ENCODE measurements at regions not wholly inside any gene's neighbourhood (a gene's known extent, or its start where the extent isn't known, plus 50 kb on each side); places are given as distances from the start of the nearest gene placed in this dataset.

DNA sequence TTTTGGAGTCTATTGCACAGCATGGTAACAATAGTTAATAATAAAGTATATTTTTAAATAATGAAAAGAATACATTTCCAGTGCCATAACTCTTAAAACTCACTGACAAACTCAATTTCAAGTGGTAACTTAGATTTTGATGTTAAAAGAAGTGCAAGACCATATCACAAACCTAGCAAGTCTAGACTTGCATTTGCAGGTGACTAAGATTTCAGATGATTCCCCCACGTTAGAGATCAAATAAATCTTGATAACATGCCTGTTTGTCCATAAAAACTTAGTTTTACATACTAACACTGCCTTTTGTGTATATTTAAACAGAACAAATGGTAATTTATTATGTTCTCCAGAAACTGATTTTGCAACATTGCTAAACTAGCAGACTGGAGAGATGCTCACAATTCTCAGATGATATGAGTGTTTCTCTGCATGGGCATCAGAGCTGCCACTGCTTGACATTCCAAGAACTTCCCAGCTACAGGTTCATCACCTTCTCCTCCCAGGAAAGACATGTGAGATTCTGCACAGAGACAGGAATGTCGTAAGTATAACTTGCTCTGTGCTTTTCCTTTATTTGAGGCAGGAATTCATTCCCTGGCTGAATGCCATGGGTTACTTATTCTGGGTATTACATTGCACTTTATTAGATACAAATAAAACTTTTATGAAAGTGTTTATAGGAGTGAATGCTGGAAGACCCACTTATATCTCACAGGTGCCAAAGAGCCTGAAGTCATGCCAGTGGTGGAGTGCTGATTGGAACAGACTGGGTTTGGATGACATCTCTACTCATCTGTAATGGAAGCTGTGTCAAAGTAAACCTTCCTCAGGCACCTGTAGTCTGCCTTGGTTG is 160.2 kb upstream of the FOXA2 start:
- DNase-seq, result no peak

DNA sequence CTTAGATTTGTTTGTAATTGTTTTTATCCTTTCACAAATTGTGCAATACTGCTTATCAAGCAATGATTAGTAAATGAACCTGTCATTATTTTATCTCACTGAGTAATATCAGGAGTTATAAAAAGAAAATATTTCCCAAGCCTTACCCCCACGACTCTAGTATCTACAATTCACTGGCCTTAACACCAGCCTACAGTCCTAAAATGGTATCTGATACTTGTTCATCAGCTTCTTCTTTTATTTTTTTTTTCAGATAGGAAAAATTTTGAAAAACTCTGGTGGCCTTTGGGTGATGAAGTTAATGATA is 160.8 kb upstream of the FOXA2 start:
- DNase-seq, result no peak

DNA sequence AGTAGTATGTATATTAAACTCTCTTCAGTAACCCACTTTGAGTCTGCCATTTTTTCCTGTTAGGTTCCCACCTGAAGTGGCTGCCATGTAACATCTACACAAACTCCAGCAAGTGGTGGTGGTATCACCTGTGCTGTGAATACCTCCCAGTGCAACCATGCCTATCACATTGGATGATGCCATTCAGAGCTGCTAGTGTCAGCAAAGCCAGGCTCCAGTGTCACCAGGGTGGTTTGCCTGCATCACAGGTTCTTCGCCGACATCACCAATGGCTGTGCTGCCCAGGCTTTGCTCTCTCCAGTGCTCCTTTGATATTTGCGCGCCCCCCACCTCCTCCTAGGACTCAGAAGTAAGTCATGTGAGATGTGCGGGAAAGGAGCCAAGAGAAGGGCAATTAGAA is 162.6 kb upstream of the FOXA2 start:
- DNase-seq, result no peak

DNA sequence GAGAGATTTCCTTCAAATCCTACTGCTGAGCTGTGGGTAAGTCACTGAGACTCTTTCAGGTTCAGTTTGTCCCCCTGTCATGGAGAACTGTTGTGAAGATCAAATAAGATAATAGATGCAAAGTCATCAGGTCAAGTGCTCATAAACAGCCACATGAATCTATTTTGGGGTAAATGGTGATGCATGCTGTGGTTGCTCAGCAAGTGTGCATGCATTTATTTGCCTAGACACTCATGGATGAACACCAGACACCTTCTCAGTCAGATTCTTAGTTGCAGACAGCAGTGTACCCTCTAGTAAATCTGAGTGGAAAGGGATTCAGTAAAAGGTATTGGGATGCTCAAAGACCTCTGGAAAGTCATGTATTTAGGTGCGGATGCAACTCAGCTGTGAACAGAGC is 168.0 kb upstream of the FOXA2 start:
- no peak for DNase-seq

DNA sequence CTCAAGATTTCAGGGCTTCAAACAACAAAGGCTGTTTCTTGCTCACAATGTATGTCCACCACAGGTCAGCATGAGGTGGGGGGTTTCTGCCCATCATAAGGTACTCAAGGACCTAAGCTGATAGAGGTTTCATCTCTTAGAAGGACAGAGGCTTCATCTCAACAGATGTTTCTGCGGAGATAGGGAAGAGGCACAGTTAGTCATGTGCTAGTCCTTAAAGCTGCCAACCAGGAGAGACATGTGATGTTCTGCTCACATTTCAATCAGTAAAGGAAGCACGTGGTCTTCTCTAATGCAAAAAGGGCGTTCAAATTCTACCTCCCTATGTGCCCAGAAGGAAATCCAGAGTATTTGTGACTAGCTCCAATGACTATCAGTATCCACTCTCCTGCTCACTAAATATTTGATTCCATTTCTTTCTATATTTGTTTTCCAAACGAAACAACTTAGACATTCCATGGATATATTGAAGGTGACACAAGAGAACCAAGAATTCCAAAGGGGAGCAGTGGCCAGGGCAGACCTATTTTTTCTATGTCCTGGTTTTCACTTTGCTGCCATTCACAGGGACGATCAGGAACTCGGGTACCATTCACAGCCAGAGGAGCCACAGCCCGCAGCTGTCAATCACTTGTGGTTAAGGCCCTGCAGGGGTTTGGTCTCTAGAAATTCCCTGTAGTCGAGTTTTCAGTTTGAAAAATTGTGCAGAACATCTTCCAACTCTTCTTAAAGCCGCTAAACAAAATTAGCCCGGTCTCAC is 173.2 kb upstream of the FOXA2 start:
- no peak for DNase-seq

DNA sequence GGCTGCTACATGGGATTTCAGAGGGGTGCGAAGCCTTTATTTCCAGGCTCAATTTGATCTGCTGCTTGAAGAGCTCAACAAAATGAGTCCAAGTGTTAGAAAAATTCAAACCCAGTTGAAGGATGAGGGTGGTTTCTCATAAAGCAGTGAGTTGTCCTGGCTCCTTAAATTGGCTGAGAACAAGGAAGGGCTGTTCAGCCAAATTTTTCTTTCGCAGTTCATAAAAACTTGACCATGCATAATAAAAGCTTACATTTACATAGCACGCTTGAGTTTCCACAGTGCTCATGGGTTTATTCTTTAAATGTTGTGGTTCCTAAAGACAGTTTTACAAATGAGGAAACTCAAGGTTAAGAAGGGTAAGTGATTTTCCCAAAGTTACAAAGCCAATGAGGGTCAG is 174.4 kb upstream of the FOXA2 start:
- DNase-seq, result no peak

DNA sequence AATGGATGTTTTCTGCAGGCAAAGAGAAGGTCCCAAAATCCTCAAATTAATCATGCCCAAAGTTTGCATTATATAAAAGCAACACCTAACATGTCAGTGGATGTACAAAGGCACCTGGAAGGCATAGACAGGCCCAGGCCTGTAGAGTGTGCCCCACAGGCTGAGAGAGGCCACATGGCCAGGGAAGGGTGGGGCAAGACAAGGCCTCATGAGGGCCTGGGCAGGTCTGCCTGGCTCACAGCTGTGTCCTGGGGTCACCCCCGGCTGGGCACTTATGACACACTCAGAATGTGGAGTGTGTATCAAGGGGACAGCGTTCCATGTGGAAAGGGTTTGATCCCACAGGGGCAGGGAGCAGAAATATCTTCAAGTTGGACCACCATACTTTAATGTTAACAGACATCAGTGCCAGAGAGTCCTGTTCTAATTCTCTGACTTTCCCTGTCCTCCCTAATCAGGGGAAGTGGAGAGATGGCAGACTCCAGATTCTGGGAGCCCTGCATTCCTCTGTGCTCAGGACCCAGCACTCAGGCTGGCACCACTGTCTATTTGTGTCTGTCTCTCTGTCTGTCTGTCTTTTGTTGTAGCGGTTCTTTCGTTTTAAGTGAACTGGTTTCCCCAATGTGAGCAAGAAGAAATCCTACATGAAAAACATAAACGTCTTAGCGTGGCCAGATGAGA is 178.3 kb upstream of the FOXA2 start:
- DNase-seq, result no peak

DNA sequence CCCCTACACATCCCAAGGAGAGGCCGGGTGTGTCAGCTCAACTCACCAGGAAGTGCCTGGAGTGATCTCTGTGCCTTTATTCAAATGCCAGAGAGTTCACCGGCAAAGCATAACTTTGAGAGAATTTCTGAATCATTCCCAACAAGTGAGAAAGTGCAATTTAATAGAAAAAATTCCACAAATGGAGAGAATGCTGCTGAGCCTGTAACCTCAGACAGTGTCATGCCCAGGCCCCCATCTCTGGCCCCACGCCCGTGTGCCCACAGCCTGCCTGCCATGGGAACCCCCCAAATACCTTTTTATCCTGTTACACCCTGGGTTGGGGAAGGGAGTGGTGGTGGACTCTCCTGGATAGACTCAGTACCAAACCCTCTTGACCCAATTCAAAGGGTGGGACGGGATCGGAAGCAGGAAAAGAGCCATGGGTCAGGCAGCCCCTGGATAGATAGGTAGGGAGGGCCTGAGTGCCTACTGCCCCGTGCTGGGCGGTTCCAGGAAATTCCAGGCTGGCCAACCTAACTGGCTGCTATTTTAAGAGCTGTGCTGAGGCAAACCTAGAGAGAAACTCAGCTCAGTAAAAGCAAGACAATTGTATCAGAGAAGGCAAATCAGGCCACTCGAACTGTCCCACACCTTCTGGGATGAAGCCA is 179.0 kb upstream of the FOXA2 start:
- DNase-seq, result no peak

DNA sequence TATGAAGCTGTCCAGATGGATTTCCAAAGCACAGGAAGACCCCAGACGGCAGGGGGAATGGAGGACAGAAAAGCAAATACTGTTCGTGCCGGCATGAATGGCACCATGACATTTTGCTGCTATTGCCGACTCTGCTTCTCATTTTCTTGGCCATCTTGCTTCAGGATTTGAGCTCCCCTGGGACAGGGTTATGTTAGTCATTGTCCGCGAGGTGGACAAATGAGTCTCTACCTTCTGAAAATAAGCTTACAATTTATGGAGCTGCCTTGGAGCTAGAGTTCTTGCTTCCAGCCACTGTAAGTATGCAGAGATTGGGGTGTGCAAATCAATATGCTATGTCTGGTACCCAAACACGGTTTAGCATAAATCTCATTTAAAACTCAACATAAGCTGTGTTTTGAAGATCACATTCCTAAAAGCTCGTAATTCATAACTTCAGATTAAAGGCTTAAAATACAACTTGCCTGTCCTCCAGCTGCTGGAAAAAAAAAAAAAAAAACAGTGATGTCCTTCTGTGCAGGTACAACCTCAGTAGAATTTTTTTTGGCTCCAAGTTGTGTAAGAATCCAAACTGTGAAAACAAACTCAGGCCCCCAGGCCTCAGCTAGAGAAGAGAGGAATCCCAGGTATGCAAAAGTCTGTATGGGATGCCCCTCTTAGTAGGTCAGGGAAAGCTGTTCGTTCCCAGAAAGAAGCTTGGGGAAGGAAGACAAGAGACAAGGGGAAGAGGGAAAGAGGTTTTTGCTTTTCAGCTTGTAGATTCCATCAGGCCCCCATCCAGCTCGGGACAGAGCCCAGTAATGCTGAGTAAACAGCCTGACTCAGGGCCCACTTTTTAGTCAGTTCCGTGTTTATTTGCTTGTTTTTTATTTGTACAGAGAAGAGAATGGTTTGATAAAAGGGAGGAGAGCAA is 184.2 kb upstream of the FOXA2 start:
- DNase-seq, result no peak

DNA sequence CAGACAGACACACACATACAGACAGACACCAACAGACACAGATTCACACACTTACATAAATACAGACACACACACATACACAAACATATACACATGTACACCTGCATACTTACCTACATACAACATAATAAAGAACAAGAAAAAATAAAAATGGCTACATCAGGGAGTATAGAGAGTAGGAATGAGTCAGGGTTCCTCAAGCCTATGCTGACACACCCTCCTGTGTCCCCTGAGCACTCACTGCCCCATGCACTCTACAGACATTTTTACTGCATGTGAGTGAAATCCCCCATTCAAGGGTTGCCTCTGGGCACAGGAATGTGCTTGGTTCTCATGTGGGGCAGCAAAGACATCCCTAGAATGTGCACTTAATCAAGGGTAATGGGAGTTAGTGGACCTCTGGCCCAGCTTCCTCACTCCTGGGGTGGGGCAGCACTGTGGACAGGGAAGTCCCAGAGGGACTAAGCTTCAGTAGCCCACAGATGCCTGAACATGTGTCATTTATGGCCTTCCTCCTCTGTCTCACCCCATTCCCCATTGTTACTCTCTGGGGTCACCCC is 185.9 kb upstream of the FOXA2 start:
- no peak for DNase-seq

DNA sequence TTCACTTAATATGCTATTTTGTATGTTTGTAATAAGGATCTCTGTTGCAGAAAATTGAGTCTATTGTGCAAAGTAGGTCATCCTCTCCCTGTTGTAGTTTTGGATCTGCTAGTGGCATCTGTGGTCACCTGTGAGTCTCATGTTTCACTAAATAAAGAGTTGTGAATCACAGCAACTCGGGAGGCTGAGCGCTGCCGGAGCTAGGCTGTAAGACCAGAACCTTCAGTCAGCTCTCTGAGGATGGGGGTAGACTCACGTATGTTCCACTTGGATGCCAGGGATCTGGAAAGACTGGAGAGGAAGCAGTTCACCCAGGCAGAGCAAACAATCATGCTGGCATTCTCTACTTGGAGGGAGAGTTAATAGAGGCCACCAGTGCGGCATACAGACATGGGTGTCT is 187.3 kb upstream of the FOXA2 start:
- DNase-seq, result no peak

DNA sequence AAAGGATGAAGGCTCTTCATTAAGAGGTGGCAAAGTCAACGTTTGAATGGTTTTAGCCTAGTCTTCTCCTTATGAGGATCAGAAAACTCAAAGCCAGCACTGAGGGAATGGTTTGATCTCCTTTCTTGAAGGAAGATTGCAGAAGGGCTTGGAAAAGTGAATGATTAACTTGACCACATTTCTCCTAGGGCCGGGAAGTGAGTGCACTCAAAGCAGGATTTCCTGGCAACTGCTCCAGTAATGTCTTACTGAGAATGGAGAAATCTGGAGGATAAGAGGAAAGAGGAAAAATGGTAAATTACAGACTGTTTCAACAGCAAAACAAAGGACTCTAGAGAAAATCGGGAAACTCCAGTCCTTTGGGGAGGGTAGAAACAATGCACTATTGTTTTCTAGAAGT is 189.0 kb upstream of the FOXA2 start:
- DNase-seq, result no peak

DNA sequence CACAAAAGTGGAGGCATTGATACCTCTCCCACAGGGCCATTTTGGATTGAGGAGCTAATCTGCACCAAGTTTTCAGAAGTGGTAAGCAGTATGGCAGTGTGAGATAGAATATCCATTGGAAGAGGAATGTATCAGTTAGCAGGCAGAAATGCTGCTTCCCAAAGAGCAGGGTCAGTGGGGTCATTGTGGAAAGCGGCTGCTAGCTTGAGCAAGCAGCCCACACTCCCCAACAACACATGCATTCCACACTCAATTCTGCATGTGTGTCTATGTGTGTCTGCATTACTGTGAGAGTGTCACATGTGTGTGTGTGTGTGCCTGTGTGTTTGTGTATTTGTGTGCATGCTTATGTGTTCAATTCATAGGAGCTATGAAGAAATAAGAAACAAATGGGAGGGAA is 190.9 kb upstream of the FOXA2 start:
- no peak for DNase-seq

DNA sequence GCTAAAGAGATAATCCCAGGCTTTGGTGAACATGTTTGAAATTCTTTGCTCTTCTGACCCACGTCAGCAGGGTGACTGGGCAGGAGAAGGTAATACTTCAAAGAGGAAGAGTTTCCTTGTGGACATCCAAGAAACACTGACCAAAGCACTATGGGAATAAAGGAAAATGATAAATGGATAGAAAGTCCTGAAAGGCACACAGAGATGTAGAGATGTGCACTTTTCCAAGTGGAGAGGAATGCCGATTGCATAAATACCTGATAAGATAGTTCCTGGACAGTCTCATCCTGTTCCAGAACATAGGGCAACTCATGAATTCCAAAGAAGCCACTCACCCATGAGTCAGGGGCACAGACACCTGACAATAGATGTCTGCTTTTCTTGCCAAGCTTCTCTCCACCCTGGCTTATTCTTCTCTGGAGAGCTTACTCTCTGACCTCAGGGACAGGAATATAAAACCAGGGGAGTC is 191.3 kb upstream of the FOXA2 start:
- DNase-seq, result no peak

DNA sequence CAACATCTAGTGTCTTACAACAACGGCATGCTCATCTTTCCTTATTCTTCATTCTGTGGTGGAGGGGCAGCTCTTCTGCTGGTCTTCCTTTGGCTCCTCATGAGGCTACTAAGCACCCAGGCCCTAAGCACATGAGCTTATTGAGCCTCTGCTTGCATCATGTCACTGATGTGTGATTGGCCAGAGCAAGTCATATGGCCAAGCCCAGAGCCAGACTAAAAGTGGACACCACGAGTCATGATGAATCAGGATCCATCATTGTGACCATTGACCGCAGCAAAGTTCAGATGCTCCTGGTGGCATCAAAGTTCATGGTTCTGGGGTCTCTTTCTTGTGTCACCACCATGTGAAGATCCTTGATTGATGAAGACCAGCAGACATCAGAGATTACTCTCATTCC is 192.0 kb upstream of the FOXA2 start:
- DNase-seq, result no peak

DNA sequence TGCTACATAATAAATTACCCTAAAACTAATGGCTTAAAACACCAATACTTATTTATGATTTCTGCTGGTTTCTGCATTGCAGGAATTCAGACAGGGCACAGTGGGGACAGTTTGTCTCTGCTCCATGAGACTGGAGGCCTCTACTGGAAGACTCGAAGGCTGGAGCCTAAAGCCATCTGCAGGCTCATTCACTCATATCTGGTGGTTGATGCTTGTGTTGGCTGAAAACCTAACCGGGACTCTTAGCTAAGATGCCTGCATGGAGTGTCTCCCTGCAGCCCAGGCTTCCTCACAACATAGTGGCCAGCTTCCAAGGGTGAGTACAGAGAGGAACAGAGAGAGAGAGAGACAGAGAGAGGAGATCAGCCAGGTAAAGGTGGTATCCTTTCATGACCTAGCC is 195.5 kb upstream of the FOXA2 start:
- no peak for DNase-seq

DNA sequence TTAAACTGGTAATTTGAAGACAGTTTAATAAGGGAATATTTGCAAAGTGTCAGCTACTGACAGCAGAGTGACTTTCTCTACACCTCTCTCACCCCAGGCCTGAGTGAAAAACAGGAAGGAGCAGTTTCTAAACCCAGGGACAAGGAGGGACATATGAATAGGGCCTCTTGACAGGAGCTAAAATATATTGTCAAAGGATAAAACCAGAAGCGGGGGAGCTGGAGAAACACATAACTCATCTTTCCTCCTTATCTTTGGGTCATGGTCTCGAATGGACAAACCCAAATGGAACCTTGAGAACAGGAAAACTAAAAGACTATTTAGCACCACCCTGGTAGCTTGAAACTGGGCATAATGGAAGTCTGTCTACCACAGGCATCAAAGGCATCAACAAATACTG is 197.5 kb upstream of the FOXA2 start:
- no peak for DNase-seq

DNA sequence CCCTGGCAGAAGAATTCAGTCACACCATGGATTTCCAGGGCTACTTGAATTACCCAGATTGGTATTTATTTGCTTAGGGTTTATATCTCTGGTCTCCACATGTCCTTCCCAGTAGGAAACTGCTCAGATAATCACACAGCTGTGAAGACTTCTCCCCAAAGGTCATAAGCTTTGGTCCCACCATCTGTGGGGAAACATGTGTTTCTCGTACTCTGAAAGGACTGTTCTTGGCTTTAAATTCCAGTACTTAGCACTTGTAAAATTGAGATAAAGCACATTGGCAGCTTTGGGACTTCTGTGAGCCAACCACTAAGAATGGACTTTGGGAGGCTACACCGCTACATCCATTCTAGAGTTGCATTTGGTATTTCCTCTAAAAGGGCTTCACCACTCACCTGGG is 205.3 kb upstream of the FOXA2 start:
- no peak for DNase-seq

DNA sequence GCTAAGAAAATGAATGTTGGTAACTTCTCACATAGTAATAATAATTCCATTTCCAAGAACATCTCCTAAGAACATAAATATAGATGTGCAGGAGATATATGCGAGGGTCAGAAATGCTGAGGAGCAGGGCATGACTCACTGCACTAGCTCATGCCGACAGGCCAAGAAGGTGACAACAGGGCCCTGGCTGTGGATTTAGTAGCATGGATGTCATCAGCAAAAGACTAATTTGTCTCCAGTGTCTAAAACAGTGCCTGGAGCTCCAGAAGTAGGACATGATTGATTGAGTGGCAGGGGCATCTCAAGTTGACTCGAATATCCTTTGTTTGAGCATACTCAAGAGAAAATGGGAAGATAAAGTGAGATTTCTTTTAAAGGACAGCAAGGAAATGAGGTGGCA is 207.0 kb upstream of the FOXA2 start:
- DNase-seq, result no peak

DNA sequence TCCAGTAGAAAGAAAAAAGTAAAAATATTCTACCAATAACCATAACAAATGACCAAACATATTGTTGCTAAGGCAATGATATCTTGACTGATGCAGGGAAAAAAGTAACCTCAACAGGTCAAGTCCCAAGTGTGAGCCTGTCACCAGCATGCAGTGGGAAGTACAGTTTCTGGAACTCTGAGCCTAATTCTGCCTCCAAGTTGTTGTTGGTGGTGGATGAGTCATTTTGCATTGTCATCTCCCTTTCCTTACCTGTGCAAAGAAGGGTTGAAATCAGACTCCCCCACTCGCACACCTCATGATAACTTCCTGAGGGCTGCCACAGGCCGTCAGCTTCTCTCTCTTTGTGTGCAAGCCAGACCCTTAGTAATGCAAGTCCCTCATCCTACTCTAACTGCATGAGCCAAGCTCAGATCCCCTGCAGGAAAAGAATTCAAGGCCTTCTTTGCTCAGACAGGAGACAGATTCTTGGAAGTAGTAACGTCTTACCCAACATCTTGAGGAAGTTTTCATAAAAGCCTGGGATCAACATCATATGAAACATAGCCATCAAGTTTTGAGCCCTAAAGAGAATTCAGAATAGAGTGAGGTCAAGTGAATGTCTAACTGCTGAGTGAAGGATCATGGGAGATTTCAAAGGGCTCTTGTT is 207.6 kb upstream of the FOXA2 start:
- DNase-seq, result no peak

DNA sequence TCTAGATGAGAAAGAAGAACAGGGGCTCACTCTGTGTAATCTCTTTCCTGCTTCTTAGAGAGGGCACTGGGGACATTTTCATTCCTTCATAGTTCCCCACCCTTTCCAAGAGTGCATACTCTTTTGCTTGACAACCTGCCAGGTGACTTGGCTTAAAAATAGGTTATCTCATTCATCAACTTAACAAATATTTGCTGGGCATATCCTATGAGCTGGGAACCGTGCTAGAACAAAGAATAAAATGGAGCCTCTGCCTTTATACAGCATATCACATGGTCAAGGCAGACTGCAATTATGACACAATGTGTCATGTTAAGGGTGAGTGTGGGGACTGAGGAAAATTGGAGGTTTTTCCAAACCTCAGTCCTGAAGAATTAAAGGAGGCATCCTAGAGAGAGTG is 209.8 kb upstream of the FOXA2 start:
- no peak for DNase-seq

DNA sequence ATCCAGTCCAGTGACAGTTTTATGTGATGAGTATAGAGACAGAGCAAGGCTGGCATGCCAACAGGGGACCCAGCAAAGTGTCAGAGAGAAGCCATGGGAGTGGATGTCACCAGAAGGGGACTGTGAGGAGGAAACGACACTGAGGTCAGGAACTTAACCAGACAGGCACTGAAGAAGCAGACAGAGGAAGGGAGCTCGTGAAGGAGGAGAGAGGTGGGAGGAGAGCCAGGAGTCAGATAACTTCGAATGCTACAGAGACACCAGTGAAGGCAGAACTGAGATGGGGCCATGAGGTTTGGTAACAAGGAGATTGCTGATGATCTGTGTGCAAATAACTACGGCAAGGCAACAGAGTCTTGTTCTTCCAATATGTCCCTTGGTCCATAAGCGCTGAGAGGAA is 211.1 kb upstream of the FOXA2 start:
- no peak for DNase-seq
